Left ventricle myocardium superior (tissue), 1 donor: ENCODE measurements at regions not wholly inside any gene's neighbourhood (a gene's known extent, or its start where the extent isn't known, plus 50 kb on each side); places are given as distances from the start of the nearest gene placed in this dataset.

Experiments
- ATAC-seq: fragments of 200-7000 bp; cut with Tn5 transposase; one replicate; pipeline ENCODE4 v1.9.1; 2020; ENCODE audit warnings: mild to moderate bottlenecking, moderate library complexity
- DNase-seq: peaks from one replicate; pipeline ENCODE4 v3.0.0-alpha.2; 2020
- intact Hi-C: fragments of 100-400 bp; cut with micrococcal nuclease; formaldehyde crosslinking; loops from one replicate; pipeline ENCODE4 v1.11.0; 2022
- donor health status: DM: no; HTN: yes; CAD: no; lungs with severe emphysema.

- DNase-seq (no peak), ATAC-seq (no peak)
- intact Hi-C loops, result no loop called here
These were observed 115.2 kb upstream of the ARHGAP5 start for GRCh38 chr14:31961896-31962295.

GRCh38 chr14:31962920-31963319 is 114.2 kb upstream of the ARHGAP5 start:
- intact Hi-C loops, result no loop called here
- DNase-seq, result no peak
- ATAC-seq, result no peak

- no peak for DNase-seq
- ATAC-seq, result no peak
- intact Hi-C loops, result no loop called here
These were observed 113.5 kb upstream of the ARHGAP5 start for GRCh38 chr14:31963587-31963986.

GRCh38 chr14:31964490-31964889 is 112.6 kb upstream of the ARHGAP5 start:
- no peak for ATAC-seq
- DNase-seq, result no peak
- intact Hi-C loops, result no loop called here

- no peak for ATAC-seq
- no peak for DNase-seq
- intact Hi-C loops, result no loop called here
These were observed 111.9 kb upstream of the ARHGAP5 start for GRCh38 chr14:31965071-31965734.

- peak; percentile 45 for ATAC-seq
- intact Hi-C loops, result no loop called here
- DNase-seq, result no peak
These were observed 111.1 kb upstream of the ARHGAP5 start for GRCh38 chr14:31965735-31966598.

- ATAC-seq, result no peak
- no peak for DNase-seq
- intact Hi-C loops, result no loop called here
These were observed 110.0 kb upstream of the ARHGAP5 start for GRCh38 chr14:31966896-31967668.

GRCh38 chr14:31967669-31967975 is 109.5 kb upstream of the ARHGAP5 start:
- ATAC-seq, result no peak
- DNase-seq, result no peak
- intact Hi-C loops, result no loop called here

GRCh38 chr14:31968107-31968810 is 108.8 kb upstream of the ARHGAP5 start:
- intact Hi-C loops, result no loop called here
- DNase-seq (no peak), ATAC-seq (peak; percentile 24)

- intact Hi-C loops, result no loop called here
- ATAC-seq (peak; percentile 17), DNase-seq (no peak)
These were observed 108.0 kb upstream of the ARHGAP5 start for GRCh38 chr14:31968956-31969698.

- intact Hi-C loops, result no loop called here
- no peak for DNase-seq
- no peak for ATAC-seq
These were observed 107.3 kb upstream of the ARHGAP5 start for GRCh38 chr14:31969699-31970240.

GRCh38 chr14:31970744-31971143 is 106.4 kb upstream of the ARHGAP5 start:
- intact Hi-C loops, result no loop called here
- ATAC-seq, result no peak
- DNase-seq, result no peak

GRCh38 chr14:31971612-31972011 is 105.5 kb upstream of the ARHGAP5 start:
- ATAC-seq (no peak), DNase-seq (no peak)
- intact Hi-C loops, result no loop called here

GRCh38 chr14:31977001-31977556 is 100.0 kb upstream of the ARHGAP5 start:
- DNase-seq (no peak), ATAC-seq (no peak)
- intact Hi-C loops, result no loop called here

- DNase-seq (no peak), ATAC-seq (no peak)
- intact Hi-C loops, result no loop called here
These were observed 98.7 kb upstream of the ARHGAP5 start for GRCh38 chr14:31978423-31978822.

- no peak for DNase-seq
- intact Hi-C loops, result no loop called here
These were observed 94.5 kb upstream of the ARHGAP5 start for GRCh38 chr14:31982642-31983041.

GRCh38 chr14:31986405-31986804 is 90.7 kb upstream of the ARHGAP5 start:
- no peak for ATAC-seq
- intact Hi-C loops, result no loop called here

More at GRCh38 chr14:31982642-31983041, 94.5 kb upstream of the ARHGAP5 start:
- ATAC-seq, result no peak

GRCh38 chr14:31987721-31988120 is 89.4 kb upstream of the ARHGAP5 start:
- no peak for ATAC-seq
- intact Hi-C loops, result no loop called here
- no peak for DNase-seq

More at GRCh38 chr14:31986405-31986804, 90.7 kb upstream of the ARHGAP5 start:
- DNase-seq, result no peak
